NCI-H2107 treated with DMSO at 0.1 percent for 48 hours (cell line): ENCODE measurements at regions not wholly inside any gene's neighbourhood (a gene's known extent, or its start where the extent isn't known, plus 50 kb on each side); places are given as distances from the start of the nearest gene placed in this dataset.
"Not testable (repeated sequence)": the region's sequence is repeated elsewhere in the genome, so short reads cannot be mapped to it uniquely, and the experiment has no call there.

Experiments used
- DNase-seq: peaks from one replicate; lab custom pipeline; 2025; ENCODE audit not compliant: unreplicated experiment; lab: John Stamatoyannopoulos, UW

DNA sequence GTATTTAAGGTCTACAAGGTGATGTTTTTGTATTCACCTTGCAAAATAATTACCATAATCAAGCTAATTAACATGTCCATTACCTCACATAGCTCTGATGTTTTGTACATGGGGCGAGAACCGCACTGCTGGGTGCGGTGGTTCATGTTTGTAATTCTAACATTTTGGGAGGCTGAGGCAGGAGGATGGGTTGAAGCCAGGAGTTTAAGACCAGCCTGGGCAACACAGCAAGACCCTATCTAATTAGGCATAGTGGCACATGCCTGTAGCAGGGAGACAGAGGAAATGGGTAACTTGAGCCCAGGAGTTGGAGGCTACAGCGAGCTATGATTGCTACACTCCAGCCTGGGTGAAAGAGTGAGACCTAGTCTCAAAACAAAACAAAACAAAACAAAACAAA lies 248.2 kb upstream of the NSMCE3 start:
- no peak for DNase-seq

DNA sequence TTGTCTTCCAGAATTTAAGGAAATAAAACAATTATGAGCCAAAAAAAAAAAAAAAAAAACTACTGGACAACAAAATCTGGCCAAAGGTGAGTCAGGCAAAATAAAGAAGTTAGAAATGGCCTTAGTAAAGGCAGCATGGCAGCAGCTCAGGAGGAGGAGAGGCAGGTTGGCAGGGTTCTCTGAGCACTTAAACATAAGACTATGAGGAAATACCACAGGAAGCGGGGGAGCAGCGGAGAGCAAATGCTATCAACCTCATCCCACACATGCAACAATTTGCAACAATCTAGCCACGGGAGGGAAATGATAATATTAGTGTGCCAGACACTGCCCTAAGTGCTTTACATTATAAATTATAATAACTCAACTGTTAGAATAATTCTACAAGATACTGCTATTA lies 247.3 kb upstream of the NSMCE3 start:
- DNase-seq: no peak

DNA sequence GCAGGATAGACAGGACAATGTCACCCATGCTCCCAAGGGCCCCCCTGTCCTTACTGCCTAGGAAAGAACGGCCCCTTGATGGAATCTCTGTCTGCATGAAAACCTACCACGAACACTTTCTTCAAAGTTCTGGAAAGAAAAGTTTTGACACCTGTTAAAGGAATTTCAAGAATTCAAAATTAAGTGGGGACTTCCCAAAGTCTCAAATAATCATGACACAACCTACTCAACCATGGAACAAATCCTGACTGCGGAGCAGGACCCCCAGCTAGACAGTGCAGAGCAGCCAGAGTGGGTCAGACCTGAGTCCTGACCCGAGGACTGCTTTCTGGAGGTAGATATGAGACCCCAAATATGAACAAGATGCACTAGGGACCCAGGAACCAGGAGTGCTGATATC lies 245.3 kb upstream of the NSMCE3 start:
- no peak for DNase-seq

DNA sequence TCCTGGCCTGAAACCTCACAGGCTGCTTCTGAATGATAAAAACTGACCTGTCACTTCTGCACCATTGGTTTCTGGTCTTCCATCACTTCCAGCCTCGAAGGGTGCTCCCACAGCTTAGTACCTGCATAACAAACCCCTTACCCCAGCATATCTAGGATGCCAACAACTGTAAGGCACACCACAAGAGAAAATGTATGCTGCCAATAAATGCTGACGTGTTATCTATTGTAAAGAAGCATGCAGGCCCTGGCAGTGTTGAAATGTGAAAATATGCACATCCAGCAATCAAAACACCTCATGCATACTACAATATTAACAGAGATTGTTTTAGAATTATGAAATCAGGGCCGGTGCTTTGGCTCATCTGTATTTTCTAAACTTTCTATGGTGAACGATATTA lies 242.0 kb upstream of the NSMCE3 start:
- DNase-seq: no peak

DNA sequence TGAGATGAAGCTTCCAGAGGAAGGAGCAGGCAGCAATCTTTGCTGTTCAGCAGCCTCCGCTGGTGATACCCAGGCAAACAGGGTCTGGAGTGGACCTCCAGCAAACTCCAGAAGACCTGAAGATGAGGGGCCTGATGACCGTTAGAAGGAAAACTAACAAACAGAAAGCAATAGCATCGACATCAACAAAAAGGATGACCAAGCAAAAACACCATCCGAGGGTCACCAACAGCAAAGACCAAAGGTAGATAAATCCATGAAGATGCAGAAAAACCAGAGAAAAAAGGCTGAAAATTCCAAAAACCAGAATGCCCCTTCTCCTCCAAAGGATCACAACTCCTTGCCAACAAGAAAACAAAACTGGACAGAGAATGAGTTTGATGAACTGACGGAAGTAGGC lies 235.9 kb upstream of the NSMCE3 start:
- not testable (repeated sequence) for DNase-seq

DNA sequence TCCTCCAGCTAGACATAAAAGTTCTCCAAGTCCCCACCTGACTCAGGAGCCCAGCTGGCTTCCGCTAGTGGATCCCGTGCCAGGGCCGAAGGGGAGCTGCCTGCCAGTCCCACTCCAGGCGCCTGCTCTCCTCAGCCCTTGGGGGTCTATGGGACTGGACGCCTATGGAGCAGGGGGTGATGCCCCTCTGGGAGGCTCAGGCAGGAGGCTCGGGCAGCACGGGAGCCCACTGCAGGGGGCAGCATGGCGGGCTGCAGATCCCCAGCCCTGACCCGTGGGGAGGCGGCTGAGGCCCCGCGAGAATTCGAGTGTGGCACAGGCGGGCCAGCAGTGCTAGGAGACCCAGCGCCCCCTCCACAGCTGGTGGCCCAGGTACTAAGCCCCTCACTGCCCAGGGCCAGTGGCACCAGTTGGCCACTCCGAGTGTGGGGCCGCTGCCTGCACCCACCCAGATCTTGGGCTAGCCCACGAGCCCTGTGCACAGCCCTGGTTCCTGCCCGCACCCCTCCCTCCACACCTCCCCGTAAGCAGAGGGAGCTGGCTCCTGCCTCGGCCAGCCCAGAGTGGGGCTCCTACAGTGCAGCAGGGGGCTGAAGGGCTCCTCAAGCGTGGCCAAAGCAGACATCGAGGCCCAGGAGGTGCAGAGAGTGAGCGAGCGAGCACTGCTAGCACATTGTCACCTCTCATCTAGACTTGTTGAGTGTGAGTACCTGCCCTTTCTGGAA lies 221.3 kb upstream of the NSMCE3 start:
- DNase-seq: no peak

DNA sequence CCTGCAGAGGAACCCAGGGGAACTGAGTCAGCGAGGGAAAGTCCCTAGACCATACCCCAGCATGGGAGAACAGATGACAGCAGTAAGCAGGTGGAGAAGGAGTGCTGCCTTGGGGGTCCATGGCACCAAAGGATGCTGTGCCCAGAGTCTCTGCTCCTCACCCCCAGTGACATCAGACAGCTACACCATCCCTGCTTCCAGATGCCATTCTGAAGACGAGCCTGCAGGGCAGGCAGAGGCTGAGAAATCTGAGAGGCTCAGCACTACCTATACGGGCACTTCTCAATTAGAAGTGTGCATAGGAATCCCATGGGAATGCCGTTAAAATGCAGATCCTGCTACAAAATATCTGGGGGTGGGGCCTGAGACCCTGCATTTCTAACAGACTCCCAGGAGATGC lies 211.3 kb upstream of the NSMCE3 start:
- DNase-seq: no peak

DNA sequence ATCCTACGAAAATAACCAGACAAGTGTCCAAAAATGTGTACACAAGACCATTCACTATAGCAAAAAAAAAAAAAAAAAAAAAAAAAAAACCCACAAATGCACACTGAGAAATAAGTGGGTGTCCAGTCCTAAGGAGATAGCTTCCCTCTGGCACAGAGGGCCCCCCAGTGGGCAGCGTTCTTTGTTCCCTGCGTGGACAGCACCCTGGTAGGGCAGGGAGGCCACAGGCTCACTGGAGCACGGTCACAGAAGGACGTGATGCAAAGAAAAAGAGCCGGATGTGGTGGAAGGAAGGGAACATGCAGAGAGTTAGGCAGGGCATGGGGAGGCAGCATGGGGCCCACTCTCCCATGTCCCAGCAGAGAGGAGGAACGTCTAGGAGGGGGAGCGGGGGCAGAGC lies 210.7 kb upstream of the NSMCE3 start:
- DNase-seq: no peak

DNA sequence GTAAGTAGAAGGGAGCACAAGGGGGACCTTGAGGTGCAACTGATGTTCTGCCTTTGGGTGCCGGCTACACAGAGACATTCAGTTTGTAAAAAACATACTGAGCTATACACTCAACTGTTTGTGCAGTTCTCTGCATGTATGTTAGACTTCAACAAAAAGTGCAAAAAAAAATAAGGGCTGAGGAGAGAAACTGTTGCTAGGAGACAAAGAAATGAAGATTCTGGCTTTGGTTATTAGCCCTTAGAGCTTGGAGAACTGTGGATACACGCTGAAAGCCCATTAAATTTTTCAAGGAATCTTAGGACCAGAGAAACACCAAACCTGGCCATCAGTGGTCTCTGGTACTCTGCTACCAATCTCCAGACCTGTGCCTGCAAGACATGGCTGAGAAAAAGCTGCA lies 207.6 kb upstream of the NSMCE3 start:
- no peak for DNase-seq

DNA sequence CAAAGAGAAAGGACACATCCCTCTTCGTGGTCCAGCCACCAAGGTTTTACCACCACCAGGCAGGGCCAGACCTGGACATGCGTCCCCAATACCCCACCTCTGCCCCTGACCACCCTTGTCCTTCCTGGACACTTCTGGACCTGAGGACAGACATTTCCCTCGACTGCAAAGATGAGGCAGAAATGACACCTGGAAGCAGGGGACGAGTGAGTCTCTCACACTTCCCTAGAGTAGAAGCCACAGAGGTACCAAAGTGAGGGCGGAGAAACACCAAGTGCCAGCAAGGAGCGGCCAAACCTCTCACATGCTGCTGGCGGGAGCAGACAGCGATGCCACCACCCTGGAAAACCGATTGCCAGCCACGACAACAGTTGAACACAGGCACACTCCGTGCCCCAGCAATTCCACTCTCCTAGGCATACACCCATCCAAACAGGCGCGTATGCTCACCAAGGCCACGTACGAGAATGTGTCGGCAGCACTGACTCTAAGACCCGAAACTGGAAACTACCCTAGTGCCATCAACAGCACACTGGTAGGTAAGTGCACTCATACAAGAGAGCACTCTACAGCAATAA lies 207.0 kb upstream of the NSMCE3 start:
- no peak for DNase-seq

DNA sequence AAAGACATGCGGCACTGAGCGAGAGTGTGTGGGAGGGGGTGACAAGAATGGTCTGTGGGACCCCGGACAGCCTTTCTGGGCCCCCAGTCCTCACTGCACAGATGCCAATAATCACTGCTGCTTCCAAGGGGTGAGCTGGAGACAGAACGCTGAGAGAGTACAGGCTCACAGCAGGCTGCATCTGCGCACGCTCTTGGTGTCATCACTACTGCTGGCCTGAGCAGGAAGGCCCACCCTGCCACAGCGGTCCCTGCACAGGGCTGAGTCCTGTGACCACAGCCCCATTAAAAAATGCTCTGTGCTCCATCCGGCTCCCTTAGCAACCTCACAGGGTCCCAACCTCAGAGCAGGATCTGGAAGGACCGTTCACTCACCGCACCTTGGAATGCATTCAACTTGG lies 205.5 kb upstream of the NSMCE3 start:
- DNase-seq: no peak

DNA sequence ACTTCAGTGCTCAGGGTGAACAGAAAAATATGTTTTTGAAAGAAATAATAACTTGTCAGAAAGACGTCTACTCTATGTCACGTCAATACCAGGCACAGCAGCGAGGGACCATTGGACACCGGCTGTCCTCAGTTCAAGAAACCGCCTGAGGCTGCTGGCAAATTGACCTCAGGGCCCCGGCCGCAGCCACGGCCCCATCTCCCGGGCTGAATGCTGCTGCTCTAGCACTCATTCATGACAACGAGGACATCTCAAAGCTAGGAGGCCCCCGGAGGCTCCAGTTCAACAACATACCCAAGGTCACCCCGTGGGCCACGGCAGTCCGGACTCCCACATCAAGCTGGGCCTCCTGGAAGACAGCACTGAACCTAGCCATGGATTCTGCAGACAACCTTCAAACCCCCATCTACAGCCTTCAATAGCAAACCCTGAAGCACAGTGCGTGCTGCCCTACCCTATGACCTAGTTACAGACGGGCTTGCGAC lies 204.0 kb upstream of the NSMCE3 start:
- no peak for DNase-seq

DNA sequence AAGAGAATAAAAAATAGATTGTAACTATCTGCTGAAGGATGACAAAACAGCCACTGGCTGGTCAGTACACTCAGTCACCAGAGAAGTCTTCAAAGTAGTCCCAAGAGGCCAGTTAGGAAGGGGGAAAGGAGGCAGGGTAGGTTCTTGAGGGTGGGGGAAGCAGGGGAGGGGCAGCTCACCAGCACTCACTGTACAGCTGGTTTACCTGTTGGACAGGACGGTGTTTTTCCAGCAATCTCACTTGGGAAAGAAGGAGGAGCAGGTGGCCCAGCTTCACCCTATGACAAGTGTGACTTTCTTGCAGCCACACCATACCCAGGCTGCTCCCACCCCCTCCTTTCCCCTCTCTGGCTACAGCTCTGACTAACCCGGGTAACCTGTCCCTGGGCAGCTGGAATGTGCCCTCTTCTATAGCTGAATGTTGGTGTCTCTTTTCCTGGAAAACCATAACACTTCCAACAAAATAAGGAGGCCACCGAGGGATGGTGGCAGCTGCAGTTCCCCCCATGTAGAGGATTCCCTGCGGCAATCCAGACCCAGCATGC lies 203.4 kb upstream of the NSMCE3 start:
- no peak for DNase-seq

DNA sequence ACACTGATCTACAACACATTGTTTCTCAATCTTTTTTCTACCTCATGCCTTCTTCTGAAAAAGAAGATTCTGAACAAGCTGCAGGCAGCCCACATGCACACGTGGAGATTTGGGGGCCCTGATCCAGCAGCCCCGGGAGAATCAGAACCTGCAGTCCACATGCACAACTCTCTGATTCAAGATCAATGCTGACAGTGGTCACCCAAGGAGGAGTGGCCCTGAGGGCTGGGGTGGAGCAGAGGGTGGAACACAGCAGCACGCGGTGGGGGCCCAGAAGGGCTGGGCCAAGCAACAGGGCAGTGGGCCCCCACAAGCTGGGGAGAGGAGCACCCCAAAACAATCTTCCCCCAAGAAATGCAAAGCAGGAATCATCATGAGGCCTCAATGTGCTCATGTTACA lies 202.1 kb upstream of the NSMCE3 start:
- DNase-seq: no peak

DNA sequence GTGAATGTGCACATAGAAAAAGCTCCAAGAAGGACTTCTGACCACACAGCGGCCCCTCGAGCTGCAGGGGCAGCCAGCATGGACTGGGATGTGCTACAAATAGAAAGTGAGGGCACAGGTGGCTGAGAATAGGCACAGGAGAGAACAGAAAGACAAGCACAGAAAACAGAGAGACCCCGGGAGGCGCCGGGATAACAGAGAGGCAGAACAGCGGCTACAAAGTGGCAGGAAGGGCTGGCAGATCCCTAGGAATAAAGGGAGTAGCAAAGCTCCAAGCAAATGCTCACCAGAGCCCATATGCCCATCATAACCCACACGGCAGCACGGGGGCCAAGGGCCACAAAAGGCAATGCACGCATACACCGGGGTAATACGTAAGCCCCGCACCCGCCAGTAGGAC lies 201.7 kb upstream of the NSMCE3 start:
- DNase-seq: no peak

DNA sequence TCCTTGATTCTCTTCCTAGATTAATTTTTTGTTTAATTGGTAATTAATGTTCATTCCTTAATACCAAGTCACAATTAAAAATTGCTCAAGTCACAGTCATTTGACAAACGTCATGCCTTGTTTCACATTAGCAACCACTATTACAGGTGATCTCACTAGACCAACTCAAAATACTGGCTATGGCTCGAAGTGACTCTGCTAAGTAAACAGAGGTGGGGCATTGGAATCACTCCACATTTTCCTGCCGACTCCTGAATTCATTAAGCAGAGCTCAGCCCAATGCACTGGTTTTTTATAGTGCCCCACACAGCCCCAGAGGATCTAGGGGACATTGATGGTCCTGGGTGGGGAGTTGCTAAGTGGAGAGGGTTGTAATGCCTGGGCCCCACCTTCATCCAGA lies 201.2 kb upstream of the NSMCE3 start:
- no peak for DNase-seq

DNA sequence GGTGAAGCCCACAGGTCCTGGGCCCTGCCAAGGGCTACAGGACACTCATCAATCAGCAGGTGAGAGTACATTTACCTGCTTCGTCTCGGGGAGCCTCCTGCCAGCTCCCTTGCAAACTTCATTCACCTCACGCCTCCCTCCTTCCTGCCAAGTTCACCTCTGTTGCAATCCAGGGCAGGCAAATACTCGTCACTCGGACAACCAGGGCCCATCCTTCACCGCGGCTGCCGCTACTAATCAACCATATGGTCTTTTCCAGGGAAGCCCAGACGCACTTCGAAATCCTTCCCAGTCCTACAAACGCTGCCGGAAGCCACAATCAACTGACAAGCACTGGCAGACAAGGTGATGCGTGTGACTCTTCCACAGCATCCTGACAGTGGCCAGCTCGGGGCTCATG lies 200.7 kb upstream of the NSMCE3 start:
- no peak for DNase-seq

DNA sequence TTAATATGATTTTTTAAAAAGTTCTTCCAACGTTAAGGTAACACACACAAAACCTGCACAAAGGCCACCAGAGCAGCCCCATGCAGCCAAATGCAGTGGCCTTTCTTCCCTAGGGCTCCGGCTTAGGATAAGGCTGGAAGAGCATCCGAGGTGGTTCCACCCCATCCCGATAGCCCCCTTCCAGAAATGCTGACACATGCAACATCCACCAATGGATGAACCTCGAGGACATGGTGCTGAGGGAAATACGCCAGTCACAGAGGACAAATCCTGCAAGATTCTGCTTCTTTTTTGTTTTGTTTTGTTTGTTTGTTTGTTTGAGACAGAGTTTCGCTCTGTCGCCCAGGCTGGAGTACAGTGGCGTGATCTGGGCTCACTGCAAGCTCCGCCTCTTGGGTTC lies 199.3 kb upstream of the NSMCE3 start:
- DNase-seq: no peak

DNA sequence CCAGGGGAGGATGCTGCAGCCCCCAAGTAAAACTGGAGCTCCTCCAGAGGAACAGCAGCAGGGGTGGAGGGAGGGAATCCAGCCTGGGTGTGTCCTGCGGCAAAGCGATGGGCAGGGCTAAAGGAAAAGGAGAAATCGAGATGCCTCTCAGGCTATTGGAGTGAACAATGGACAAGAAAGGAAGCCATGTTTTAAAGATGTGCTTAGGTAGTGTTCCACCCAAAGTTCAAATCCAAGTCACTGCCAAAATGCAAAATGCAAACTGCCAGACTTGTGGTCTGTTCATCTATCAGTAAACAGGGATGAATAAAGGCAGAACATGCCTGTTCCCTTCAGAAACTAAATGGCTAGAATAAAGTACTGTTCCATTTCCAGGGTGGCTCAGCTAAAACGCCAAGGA lies 197.5 kb upstream of the NSMCE3 start:
- no peak for DNase-seq

DNA sequence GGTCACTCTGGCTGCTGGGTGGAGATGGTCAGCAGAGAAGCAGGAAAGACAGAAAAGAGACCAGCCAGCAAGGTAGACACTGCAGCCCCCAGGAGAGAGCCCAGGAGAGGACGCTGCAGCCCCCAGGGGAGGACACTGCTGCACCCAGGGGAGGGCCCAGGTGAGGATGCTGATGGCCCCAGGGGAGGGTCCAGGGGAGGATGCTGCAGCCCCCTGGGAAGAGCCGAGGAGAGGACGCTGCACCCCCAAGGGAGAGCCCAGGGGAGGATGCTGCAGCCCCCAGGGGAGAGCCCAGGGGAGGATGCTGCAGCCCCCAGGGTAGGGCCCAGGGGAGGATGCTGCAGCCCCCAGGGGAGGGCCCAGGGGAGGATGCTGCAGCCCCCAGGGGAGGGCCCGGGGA lies 196.7 kb upstream of the NSMCE3 start:
- DNase-seq: no peak

DNA sequence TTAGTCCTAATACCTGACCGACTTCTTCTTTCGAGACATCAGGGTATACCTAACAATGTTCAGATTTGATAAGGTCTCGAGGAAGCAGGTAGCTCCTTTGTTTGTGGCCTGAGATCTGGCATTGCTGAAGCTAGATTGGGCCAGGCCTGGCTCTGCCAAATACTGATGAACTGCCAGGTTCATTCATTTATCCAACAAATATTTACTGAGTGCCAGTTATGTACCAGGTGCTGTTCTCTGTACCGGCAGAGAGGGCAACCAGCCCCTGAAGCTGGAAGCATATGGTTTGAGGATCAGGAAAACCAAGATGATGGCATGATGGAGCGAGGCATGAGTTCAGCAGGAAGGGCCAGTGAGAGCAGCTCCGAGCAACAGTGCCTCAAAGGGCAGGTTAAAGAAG lies 196.2 kb upstream of the NSMCE3 start:
- DNase-seq: no peak

DNA sequence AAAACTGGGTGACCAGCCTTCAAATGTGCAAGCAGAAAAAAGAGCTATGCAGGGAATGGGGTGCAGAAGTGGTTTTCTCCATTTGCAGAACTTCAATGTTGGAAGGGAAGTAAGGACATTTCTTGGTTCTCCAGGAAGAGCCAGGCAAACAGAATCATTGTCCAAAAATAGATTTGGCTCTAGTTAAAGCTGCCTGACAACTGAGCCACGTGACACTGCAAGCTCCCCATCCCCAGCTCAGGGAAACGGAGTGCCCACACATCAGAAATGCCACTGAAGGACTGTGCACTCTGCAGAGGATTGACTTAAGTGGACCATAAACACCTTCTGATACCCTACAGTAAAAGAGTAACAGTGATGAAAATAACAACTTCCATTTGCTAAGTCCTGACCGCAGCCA lies 195.6 kb upstream of the NSMCE3 start:
- no peak for DNase-seq

DNA sequence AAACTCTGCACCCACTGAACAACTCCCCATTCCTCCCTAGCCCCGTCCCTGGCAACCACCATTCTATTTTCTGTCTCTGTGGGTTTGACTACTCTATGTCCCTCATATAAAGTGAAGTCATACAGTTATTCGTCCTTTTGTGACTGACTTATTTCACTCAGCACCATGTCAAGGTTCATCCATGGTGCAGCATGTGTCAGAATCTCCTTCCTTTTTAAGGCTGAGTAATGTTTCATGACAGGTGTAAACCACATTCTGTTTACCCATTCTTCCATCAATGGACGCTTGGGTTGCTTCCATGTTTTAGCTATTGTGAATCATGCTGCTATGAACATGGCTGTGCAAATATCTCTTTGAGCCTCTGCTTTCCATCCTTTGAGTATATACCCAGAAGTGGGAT lies 192.3 kb upstream of the NSMCE3 start:
- DNase-seq: no peak
